ENCODE measurements at regions not wholly inside any gene's neighbourhood (a gene's known extent, or its start where the extent isn't known, plus 50 kb on each side); places are given as distances from the start of the nearest gene placed in this dataset.

DNA sequence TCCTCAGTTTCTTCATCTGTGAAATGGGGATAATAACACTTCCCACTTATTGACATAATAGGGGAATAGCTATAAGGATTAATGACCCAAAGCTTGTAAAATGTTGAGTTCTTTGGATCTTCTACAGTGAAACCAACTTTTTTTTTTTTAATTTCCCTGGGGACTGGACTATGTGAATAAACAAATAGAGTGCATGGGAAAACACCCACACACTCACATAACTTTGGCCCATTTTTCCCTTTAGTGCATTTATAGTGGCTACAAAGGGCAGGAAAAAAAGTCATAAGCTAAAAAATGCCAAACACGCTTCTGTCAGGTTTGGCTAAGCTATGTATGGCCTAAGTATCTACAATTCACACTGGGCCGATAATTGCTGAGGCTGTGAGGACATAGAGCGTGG is 406.2 kb upstream of the JAG1 start:
- Histone ChIP-seq H3K9ac (ENCODE audit: control insufficient read depth, insufficient read depth, low read length) (no peak overlapping the region), H3K9me3 (replicated peaks; ENCODE audit: control insufficient read depth, insufficient read depth, low read length) (no peaks in the 10 kb centered on the region; the same call in 2 of the 3 replicates), H3K36me3 (ENCODE audit: control insufficient read depth in 2 of 2, insufficient read depth in 2 of 2, low read length in 1 of 2) (no peaks in the 10 kb centered on the region), H3K4me2 (ENCODE audit: control insufficient read depth, insufficient read depth) (no peak overlapping the region), H4K20me1 (ENCODE audit: control insufficient read depth, insufficient read depth) (no peaks in the 10 kb centered on the region), H3K27ac (ENCODE audit: control insufficient read depth, insufficient read depth) (no peak overlapping the region), H3K4me3 (no peak overlapping the region), H3K4me1 (ENCODE audit: control insufficient read depth, insufficient read depth, low read length) (no peaks in the 10 kb centered on the region), H3K27me3 (replicated peaks in 1 of 2; ENCODE audit: control insufficient read depth in 2 of 2, insufficient read depth in 2 of 2, low read length in 1 of 2) (no peaks in the 10 kb centered on the region), H3K79me2 (ENCODE audit: control insufficient read depth, insufficient read depth, low read length) (no peaks in the 10 kb centered on the region), H2AFZ (ENCODE audit: control insufficient read depth, low read depth, low read length) (no peak overlapping the region)
- no peak for TF ChIP-seq ZZZ3 (IDR thresholded peaks at IDR 0.05; ENCODE audit: control insufficient read depth, insufficient read length, low read depth)
- no peak for TF ChIP-seq PAX8 (IDR thresholded peaks at IDR 0.05)
- TF ChIP-seq, protein P1, sequence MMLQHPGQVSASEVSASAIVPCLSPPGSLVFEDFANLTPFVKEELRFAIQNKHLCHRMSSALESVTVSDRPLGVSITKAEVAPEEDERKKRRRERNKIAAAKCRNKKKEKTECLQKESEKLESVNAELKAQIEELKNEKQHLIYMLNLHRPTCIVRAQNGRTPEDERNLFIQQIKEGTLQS (IDR thresholded peaks at IDR 0.05; ENCODE audit: borderline replicate concordance, extremely low read depth, low read depth, low read length) = no peak
- TF ChIP-seq MEF2B (IDR thresholded peaks at IDR 0.05; ENCODE audit: partially characterized antibody, poor library complexity, severe bottlenecking) = peak; percentile 79
- intact Hi-C loops (cut with micrococcal nuclease; ENCODE audit: unreplicated experiment) (no loop called here), in situ Hi-C loops (cut with MboI) (no loop called here)
- BruUV-seq (replicated peaks) = no TSS peak
- DNase-seq (ENCODE audit: low read depth, low spot score) (no peak), FAIRE-seq (no peak), ATAC-seq (no peak)
- POLR2A ChIA-PET = no interaction called here
- RAD21 ChIA-PET (ENCODE audit: unreplicated experiment) = no interaction called here
- WGBS (ENCODE audit: insufficient coverage, insufficient replicate concordance, low lambda C conversion rate, missing lambda C conversion rate) = 37% methylated on average over 3 of the region's 3 CpGs
- CTCF ChIA-PET = no interaction called here
- SMC1A ChIA-PET (ENCODE audit: uncharacterized antibody, unreplicated experiment) = interaction anchor here (0.5 to 0.8 kb wide), 2 partner anchors 17 to 188 kb away, joined by 3 to 4 read pairs; no protein-coding TSS in a partner anchor

DNA sequence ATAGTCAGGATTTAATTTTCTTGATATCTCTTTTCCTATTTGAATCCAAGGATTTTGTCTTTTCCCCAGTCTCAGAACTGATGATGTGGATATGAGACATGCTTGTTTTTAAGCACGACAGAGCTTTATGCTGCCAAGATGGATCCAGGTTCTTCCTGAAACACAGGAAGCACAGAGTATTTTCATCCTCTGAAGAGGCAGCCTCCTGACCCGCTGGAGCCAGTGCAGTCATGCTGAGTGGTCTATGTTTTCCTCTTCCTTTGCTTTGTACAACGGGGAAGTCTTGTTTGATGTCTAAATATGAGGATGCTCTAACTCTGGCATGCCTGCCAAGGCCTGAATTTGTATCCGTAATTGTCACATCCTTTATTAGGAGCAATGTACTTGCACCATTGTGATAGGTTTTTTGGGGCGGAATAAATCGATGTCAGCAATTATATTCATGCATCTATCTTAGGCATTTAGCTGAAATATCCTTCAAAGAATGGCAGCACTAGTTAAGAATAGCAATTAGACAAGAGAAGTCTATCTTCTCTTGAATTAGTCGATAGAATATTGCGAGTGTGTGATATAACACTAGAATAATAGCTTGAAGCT is 407.1 kb upstream of the JAG1 start:
- H3K4me3 ChIP-seq = no peak overlapping the region
- ChIA-PET SMC1A (ENCODE audit: uncharacterized antibody, unreplicated experiment) (no interaction called here), POLR2A (no interaction called here), RAD21 (ENCODE audit: unreplicated experiment) (no interaction called here), CTCF (interaction anchor here (0.9 to 1.4 kb wide), 2 partner anchors 9 to 11 kb away, joined by 3 to 5 read pairs; no protein-coding TSS in a partner anchor)
- intact Hi-C loops (cut with micrococcal nuclease; ENCODE audit: unreplicated experiment) = no loop called here
- no peaks in the 10 kb centered on the region for H3K27me3 ChIP-seq (replicated peaks in 1 of 2; ENCODE audit: control insufficient read depth in 2 of 2, insufficient read depth in 2 of 2, low read length in 1 of 2)
- DNase-seq (ENCODE audit: low read depth, low spot score) (no peak), FAIRE-seq (no peak), ATAC-seq (no peak)
- no peaks in the 10 kb centered on the region for H4K20me1 ChIP-seq (ENCODE audit: control insufficient read depth, insufficient read depth)
- no peaks in the 10 kb centered on the region for H3K36me3 ChIP-seq (ENCODE audit: control insufficient read depth in 2 of 2, insufficient read depth in 2 of 2, low read length in 1 of 2)
- TF ChIP-seq, protein P2, sequence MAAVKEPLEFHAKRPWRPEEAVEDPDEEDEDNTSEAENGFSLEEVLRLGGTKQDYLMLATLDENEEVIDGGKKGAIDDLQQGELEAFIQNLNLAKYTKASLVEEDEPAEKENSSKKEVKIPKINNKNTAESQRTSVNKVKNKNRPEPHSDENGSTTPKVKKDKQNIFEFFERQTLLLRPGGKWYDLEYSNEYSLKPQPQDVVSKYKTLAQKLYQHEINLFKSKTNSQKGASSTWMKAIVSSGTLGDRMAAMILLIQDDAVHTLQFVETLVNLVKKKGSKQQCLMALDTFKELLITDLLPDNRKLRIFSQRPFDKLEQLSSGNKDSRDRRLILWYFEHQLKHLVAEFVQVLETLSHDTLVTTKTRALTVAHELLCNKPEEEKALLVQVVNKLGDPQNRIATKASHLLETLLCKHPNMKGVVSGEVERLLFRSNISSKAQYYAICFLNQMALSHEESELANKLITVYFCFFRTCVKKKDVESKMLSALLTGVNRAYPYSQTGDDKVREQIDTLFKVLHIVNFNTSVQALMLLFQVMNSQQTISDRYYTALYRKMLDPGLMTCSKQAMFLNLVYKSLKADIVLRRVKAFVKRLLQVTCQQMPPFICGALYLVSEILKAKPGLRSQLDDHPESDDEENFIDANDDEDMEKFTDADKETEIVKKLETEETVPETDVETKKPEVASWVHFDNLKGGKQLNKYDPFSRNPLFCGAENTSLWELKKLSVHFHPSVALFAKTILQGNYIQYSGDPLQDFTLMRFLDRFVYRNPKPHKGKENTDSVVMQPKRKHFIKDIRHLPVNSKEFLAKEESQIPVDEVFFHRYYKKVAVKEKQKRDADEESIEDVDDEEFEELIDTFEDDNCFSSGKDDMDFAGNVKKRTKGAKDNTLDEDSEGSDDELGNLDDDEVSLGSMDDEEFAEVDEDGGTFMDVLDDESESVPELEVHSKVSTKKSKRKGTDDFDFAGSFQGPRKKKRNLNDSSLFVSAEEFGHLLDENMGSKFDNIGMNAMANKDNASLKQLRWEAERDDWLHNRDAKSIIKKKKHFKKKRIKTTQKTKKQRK (IDR thresholded peaks at IDR 0.05; ENCODE audit: low read depth, low read length) = no peak
- no peak for TF ChIP-seq PAX8 (IDR thresholded peaks at IDR 0.05)
- TF ChIP-seq, protein P3, sequence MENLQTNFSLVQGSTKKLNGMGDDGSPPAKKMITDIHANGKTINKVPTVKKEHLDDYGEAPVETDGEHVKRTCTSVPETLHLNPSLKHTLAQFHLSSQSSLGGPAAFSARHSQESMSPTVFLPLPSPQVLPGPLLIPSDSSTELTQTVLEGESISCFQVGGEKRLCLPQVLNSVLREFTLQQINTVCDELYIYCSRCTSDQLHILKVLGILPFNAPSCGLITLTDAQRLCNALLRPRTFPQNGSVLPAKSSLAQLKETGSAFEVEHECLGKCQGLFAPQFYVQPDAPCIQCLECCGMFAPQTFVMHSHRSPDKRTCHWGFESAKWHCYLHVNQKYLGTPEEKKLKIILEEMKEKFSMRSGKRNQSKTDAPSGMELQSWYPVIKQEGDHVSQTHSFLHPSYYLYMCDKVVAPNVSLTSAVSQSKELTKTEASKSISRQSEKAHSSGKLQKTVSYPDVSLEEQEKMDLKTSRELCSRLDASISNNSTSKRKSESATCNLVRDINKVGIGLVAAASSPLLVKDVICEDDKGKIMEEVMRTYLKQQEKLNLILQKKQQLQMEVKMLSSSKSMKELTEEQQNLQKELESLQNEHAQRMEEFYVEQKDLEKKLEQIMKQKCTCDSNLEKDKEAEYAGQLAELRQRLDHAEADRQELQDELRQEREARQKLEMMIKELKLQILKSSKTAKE (IDR thresholded peaks at IDR 0.05; ENCODE audit: low read depth, poor library complexity, severe bottlenecking) = no peak
- no peak for TF ChIP-seq LARP7 (IDR thresholded peaks at IDR 0.05)
- H2AFZ ChIP-seq (ENCODE audit: control insufficient read depth, low read depth, low read length) = no peak overlapping the region
- 17% methylated on average over 8 of the region's 8 CpGs for WGBS (ENCODE audit: insufficient coverage, insufficient replicate concordance, low lambda C conversion rate, missing lambda C conversion rate)
- no peaks in the 10 kb centered on the region for H3K79me2 ChIP-seq (ENCODE audit: control insufficient read depth, insufficient read depth, low read length)
- no peaks in the 10 kb centered on the region; the same call in 2 of the 3 replicates for H3K9me3 ChIP-seq (replicated peaks; ENCODE audit: control insufficient read depth, insufficient read depth, low read length)
- H3K9ac ChIP-seq (ENCODE audit: control insufficient read depth, insufficient read depth, low read length) = no peak overlapping the region
- in situ Hi-C loops (cut with MboI) = no loop called here
- no peak overlapping the region for H3K4me2 ChIP-seq (ENCODE audit: control insufficient read depth, insufficient read depth)
- BruUV-seq (replicated peaks) = no TSS peak
- no peaks in the 10 kb centered on the region for H3K4me1 ChIP-seq (ENCODE audit: control insufficient read depth, insufficient read depth, low read length)
- no peak overlapping the region for H3K27ac ChIP-seq (ENCODE audit: control insufficient read depth, insufficient read depth)

All from GM12878 (cell line).